H1 (cell line): ENCODE measurements at regions not wholly inside any gene's neighbourhood (a gene's known extent, or its start where the extent isn't known, plus 50 kb on each side); places are given as distances from the start of the nearest gene placed in this dataset.

ENCODE experiments used
- CBX5 ChIP-seq: fragments of 300-800, 300-1000 bp; sonication (generic); IDR thresholded peaks from 2 replicates; pipeline ENCODE4 v1.7.1; 2016; ENCODE audit warnings: antibody characterized with exemption, low read length, low read depth
- CBX8 ChIP-seq: fragments of 300-800, 300-1000 bp; sonication (generic); IDR thresholded peaks from 2 replicates; pipeline ENCODE4 v1.7.1; 2016; ENCODE audit warnings: low read depth, low read length, borderline replicate concordance
- CREB1 ChIP-seq: IDR thresholded peaks from 2 replicates; pipeline ENCODE4 v1.6.1; 2012; ENCODE audit warnings: inconsistent platforms
- CTBP2 ChIP-seq: IDR thresholded peaks from 2 replicates; pipeline ENCODE4 v1.7.0; 2011; ENCODE audit warnings: borderline replicate concordance, mild to moderate bottlenecking, moderate library complexity, mixed read lengths, low read length; ENCODE audit not compliant: insufficient read depth, insufficient read length
- GTF2F1 ChIP-seq: IDR thresholded peaks from 2 replicates; pipeline ENCODE4 v1.6.1; 2012; ENCODE audit warnings: low read depth, low read length, improper control_type of control experiment, borderline replicate concordance
- KDM5A ChIP-seq: fragments of 200-600 bp; IDR thresholded peaks from 2 replicates; pipeline ENCODE4 v1.7.1; 2012; ENCODE audit warnings: mild to moderate bottlenecking, low read length, inconsistent platforms, mixed read lengths
- TAF1 ChIP-seq: IDR thresholded peaks from 2 replicates; pipeline ENCODE4 v1.6.1; 2011; ENCODE audit warnings: mild to moderate bottlenecking, low read depth, low read length
- TF ChIP-seq, protein P1 (sequence below): fragments of 300-600 bp; sonication (generic); IDR thresholded peaks from 2 replicates; pipeline ENCODE4 v1.7.1; 2012; ENCODE audit warnings: low read length, moderate library complexity, mild to moderate bottlenecking, inconsistent platforms; ENCODE audit not compliant: insufficient replicate concordance

DNA sequence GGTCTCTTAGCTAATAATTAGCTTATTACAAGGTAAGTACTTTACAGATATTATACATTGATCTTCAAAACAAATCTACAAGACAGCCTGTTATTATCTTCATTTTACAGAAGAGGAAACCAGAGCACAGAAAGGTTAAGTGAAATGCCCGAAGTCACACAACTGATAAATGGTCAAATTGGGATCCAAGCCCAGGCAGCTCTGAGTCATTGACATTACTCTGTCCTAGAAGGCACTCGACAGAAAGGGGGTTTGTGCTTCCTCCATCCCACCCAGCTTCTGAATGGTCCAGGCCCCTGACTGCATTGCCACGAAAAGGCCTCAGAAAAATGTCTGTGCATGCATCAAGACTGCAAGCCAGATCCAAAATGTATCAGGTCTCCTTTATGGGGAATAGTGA, 81.3 kb upstream of the ZNF438 start (continued):
- TF ChIP-seq, protein P1, sequence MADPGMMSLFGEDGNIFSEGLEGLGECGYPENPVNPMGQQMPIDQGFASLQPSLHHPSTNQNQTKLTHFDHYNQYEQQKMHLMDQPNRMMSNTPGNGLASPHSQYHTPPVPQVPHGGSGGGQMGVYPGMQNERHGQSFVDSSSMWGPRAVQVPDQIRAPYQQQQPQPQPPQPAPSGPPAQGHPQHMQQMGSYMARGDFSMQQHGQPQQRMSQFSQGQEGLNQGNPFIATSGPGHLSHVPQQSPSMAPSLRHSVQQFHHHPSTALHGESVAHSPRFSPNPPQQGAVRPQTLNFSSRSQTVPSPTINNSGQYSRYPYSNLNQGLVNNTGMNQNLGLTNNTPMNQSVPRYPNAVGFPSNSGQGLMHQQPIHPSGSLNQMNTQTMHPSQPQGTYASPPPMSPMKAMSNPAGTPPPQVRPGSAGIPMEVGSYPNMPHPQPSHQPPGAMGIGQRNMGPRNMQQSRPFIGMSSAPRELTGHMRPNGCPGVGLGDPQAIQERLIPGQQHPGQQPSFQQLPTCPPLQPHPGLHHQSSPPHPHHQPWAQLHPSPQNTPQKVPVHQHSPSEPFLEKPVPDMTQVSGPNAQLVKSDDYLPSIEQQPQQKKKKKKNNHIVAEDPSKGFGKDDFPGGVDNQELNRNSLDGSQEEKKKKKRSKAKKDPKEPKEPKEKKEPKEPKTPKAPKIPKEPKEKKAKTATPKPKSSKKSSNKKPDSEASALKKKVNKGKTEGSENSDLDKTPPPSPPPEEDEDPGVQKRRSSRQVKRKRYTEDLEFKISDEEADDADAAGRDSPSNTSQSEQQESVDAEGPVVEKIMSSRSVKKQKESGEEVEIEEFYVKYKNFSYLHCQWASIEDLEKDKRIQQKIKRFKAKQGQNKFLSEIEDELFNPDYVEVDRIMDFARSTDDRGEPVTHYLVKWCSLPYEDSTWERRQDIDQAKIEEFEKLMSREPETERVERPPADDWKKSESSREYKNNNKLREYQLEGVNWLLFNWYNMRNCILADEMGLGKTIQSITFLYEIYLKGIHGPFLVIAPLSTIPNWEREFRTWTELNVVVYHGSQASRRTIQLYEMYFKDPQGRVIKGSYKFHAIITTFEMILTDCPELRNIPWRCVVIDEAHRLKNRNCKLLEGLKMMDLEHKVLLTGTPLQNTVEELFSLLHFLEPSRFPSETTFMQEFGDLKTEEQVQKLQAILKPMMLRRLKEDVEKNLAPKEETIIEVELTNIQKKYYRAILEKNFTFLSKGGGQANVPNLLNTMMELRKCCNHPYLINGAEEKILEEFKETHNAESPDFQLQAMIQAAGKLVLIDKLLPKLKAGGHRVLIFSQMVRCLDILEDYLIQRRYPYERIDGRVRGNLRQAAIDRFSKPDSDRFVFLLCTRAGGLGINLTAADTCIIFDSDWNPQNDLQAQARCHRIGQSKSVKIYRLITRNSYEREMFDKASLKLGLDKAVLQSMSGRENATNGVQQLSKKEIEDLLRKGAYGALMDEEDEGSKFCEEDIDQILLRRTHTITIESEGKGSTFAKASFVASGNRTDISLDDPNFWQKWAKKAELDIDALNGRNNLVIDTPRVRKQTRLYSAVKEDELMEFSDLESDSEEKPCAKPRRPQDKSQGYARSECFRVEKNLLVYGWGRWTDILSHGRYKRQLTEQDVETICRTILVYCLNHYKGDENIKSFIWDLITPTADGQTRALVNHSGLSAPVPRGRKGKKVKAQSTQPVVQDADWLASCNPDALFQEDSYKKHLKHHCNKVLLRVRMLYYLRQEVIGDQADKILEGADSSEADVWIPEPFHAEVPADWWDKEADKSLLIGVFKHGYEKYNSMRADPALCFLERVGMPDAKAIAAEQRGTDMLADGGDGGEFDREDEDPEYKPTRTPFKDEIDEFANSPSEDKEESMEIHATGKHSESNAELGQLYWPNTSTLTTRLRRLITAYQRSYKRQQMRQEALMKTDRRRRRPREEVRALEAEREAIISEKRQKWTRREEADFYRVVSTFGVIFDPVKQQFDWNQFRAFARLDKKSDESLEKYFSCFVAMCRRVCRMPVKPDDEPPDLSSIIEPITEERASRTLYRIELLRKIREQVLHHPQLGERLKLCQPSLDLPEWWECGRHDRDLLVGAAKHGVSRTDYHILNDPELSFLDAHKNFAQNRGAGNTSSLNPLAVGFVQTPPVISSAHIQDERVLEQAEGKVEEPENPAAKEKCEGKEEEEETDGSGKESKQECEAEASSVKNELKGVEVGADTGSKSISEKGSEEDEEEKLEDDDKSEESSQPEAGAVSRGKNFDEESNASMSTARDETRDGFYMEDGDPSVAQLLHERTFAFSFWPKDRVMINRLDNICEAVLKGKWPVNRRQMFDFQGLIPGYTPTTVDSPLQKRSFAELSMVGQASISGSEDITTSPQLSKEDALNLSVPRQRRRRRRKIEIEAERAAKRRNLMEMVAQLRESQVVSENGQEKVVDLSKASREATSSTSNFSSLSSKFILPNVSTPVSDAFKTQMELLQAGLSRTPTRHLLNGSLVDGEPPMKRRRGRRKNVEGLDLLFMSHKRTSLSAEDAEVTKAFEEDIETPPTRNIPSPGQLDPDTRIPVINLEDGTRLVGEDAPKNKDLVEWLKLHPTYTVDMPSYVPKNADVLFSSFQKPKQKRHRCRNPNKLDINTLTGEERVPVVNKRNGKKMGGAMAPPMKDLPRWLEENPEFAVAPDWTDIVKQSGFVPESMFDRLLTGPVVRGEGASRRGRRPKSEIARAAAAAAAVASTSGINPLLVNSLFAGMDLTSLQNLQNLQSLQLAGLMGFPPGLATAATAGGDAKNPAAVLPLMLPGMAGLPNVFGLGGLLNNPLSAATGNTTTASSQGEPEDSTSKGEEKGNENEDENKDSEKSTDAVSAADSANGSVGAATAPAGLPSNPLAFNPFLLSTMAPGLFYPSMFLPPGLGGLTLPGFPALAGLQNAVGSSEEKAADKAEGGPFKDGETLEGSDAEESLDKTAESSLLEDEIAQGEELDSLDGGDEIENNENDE: no peak
- TF ChIP-seq CBX5: no peak
- TF ChIP-seq KDM5A: no peak
- no peak for TF ChIP-seq CREB1
- TF ChIP-seq TAF1: no peak
- no peak for TF ChIP-seq GTF2F1
- TF ChIP-seq CTBP2: no peak
- no peak for TF ChIP-seq CBX8
